NCI-H69 (cell line): ENCODE measurements at regions not wholly inside any gene's neighbourhood (a gene's known extent, or its start where the extent isn't known, plus 50 kb on each side); places are given as distances from the start of the nearest gene placed in this dataset.

Experiments used
- DNase-seq: peaks from one replicate; lab custom pipeline; 2025; lab: John Stamatoyannopoulos, UW

- no peak for DNase-seq
Measured at GRCh38 chr9:91157883-91158282, 203.8 kb downstream of the AUH start.

- no peak for DNase-seq
Measured at GRCh38 chr9:91158286-91158685, 203.4 kb downstream of the AUH start.

- DNase-seq: no peak
Measured at GRCh38 chr9:91158946-91159345, 202.8 kb downstream of the AUH start.

- DNase-seq: no peak
Measured at GRCh38 chr9:91159664-91160121, 202.0 kb downstream of the AUH start.

GRCh38 chr9:91160181-91160580 lies 201.5 kb downstream of the AUH start:
- DNase-seq: no peak

GRCh38 chr9:91160599-91161464 lies 200.9 kb downstream of the AUH start:
- DNase-seq: no peak

GRCh38 chr9:91161465-91162300 lies 200.0 kb downstream of the AUH start:
- no peak for DNase-seq

- no peak for DNase-seq
Measured at GRCh38 chr9:91162311-91162710, 199.4 kb downstream of the AUH start.

GRCh38 chr9:91162784-91163443 lies 198.8 kb downstream of the AUH start:
- no peak for DNase-seq

- no peak for DNase-seq
Measured at GRCh38 chr9:91163444-91163772, 198.3 kb downstream of the AUH start.

- DNase-seq: no peak
Measured at GRCh38 chr9:91163773-91164471, 197.8 kb downstream of the AUH start.
